HepG2 (cell line): ENCODE measurements at regions not wholly inside any gene's neighbourhood (a gene's known extent, or its start where the extent isn't known, plus 50 kb on each side); places are given as distances from the start of the nearest gene placed in this dataset.

Experiments used
- ATAC-seq: fragments of 200-7000 bp; cut with Tn5 transposase; 3 replicates; pipeline ENCODE4 v1.9.1; 2020; ENCODE audit warnings: mild to moderate bottlenecking, moderate library complexity
- BruUV-seq: library from RNA; stranded (reverse); fragments of 400-500 nt; replicated peaks from 2 replicates; lab custom pipeline; 2021; lab: Mats Ljungman, UMichigan
- CTCF ChIA-PET: fragments of 300-600 bp; formaldehyde crosslinking; extraction: SDS; loops from one replicate; lab custom pipeline; 2021; ENCODE audit warnings: low total read pairs, inconsistent platforms, low intra/inter-chr PET ratio; lab: Yijun Ruan, JAX
- POLR2A ChIA-PET: fragments of 350-600 bp; sonication (Branson Sonifier 250); formaldehyde crosslinking; loops from one replicate; lab custom pipeline; 2020; ENCODE audit warnings: antibody characterized with exemption, inconsistent platforms; lab: Yijun Ruan, JAX
- DNase-seq: peaks from one replicate; pipeline ENCODE4 v3.0.0-alpha.2; 2015; ENCODE audit warnings: low spot score
- FAIRE-seq: peaks from 3 replicates; lab custom pipeline; 2011; peaks lifted over from hg19 to GRCh38; lab: Jason Lieb, UNC
- H2AFZ ChIP-seq: one replicate; pipeline ENCODE4 v1.6.1; 2011; ENCODE audit warnings: low read length, inconsistent platforms
- H3K27ac ChIP-seq: fragments of 300-600 bp; 3 replicates; pipeline ENCODE4 v1.8.0; 2011; ENCODE audit warnings: mixed run types, mild to moderate bottlenecking, mixed read lengths, low read length, inconsistent platforms; ENCODE audit not compliant: insufficient read depth; ENCODE audit errors: extremely low read length
- H3K27me3 ChIP-seq, 2 experiments: fragments of 200-600 bp in 1 of 2; 2 replicates in 1 of 2; 3 replicates in 1 of 2; pipeline versions ENCODE4 v1.6.0 to v1.8.0; 2011; ENCODE audit warnings: low read length in 2 of 2, mild to moderate bottlenecking in 2 of 2, moderate library complexity in 2 of 2, inconsistent platforms in 1 of 2; ENCODE audit not compliant: insufficient read depth in 2 of 2, control insufficient read depth in 1 of 2
- H3K36me3 ChIP-seq, 2 experiments: fragments of 200-600 bp in 1 of 2; replicated peaks in 1 of 2; 2 replicates in 1 of 2; 3 replicates in 1 of 2; pipeline versions ENCODE4 v1.5.1 to v1.8.0; 2011; ENCODE audit warnings: low read length in 2 of 2, inconsistent platforms in 1 of 2; ENCODE audit not compliant: insufficient read depth in 2 of 2, control insufficient read depth in 1 of 2
- H3K4me1 ChIP-seq: 2 replicates; pipeline ENCODE4 v1.5.1; 2012; ENCODE audit warnings: low read length, inconsistent platforms; ENCODE audit not compliant: insufficient read depth
- H3K4me2 ChIP-seq: 2 replicates; pipeline ENCODE4 v1.6.0; 2011; ENCODE audit warnings: low read depth, low read length, inconsistent platforms
- H3K4me3 ChIP-seq, 3 experiments: fragments of 200-600 bp in 1 of 3; sonication (generic), shearing (Covaris generic) in 1 of 3; replicated peaks in 1 of 3; 2 replicates each; pipeline ENCODE4 v1.5.1; 2011 to 2016; ENCODE audit warnings: low read length in 3 of 3, inconsistent platforms in 2 of 3, low read depth in 2 of 3, mild to moderate bottlenecking in 2 of 3, control low read depth in 1 of 3, mixed read lengths in 1 of 3; ENCODE audit not compliant: insufficient read depth in 1 of 3
- H3K79me2 ChIP-seq: one replicate; pipeline ENCODE4 v1.6.1; 2011; ENCODE audit warnings: low read length, inconsistent platforms; ENCODE audit not compliant: insufficient read depth
- H3K9ac ChIP-seq: 2 replicates; pipeline ENCODE4 v1.6.0; 2011; ENCODE audit warnings: mild to moderate bottlenecking, low read depth, low read length, inconsistent platforms; ENCODE audit not compliant: insufficient read depth
- H3K9me3 ChIP-seq: 2 replicates; pipeline ENCODE4 v1.5.1; 2012; ENCODE audit warnings: mild to moderate bottlenecking, low read length
- H4K20me1 ChIP-seq: 2 replicates; pipeline ENCODE4 v1.6.0; 2011; ENCODE audit warnings: inconsistent platforms, mild to moderate bottlenecking, low read length, moderate library complexity; ENCODE audit not compliant: insufficient read depth
- GATAD2A ChIP-seq: IDR thresholded peaks from 2 replicates; pipeline ENCODE4 v1.6.1; 2016
- HMG20A ChIP-seq: IDR thresholded peaks from 2 replicates; pipeline ENCODE4 v1.6.1; 2016; ENCODE audit warnings: borderline replicate concordance
- MAFK ChIP-seq, 2 experiments: IDR thresholded peaks in 1 of 2; conservative IDR thresholded peaks in 1 of 2; 2 replicates each; pipeline ENCODE4 v1.6.1; 2011; ENCODE audit warnings: improper control_type of control experiment in 2 of 2, low read length in 2 of 2
- PHF5A ChIP-seq: IDR thresholded peaks from one replicate; pipeline ENCODE4 v1.6.1; 2018; ENCODE audit warnings: low read depth, missing genetic modification reagents; ENCODE audit not compliant: unreplicated experiment
- SPEN ChIP-seq: sonication (generic); formaldehyde crosslinking; IDR thresholded peaks from 2 replicates; pipeline ENCODE4 v1.5.1; 2020; ENCODE audit warnings: low read depth, mild to moderate bottlenecking, missing genetic modification reagents
- TCF7L2 ChIP-seq: IDR thresholded peaks from 2 replicates; pipeline ENCODE4 v1.6.1; 2011; ENCODE audit warnings: mild to moderate bottlenecking, low read depth, low read length, moderate library complexity
- TOE1 ChIP-seq: sonication (generic); formaldehyde crosslinking; IDR thresholded peaks from 2 replicates; pipeline ENCODE4 v1.4.0; 2020; ENCODE audit warnings: mild to moderate bottlenecking, missing genetic modification reagents
- ZNF232 ChIP-seq: sonication (generic); formaldehyde crosslinking; IDR thresholded peaks from 2 replicates; pipeline ENCODE4 v1.4.0; 2020; ENCODE audit warnings: missing genetic modification reagents, borderline replicate concordance
- ZNF30 ChIP-seq: sonication (generic); formaldehyde crosslinking; IDR thresholded peaks from 2 replicates; pipeline ENCODE4 v1.5.0; 2020; ENCODE audit warnings: mild to moderate bottlenecking, missing genetic modification reagents
- ZNF333 ChIP-seq: sonication (generic); formaldehyde crosslinking; IDR thresholded peaks from 2 replicates; pipeline ENCODE4 v1.4.0; 2020; ENCODE audit warnings: mild to moderate bottlenecking, missing genetic modification reagents, borderline replicate concordance
- WGBS: methylation state at CpG from one replicate; pipeline ENCODE4 v1.1.6; 2017; ENCODE audit warnings: low lambda C conversion rate; 5-methylcytosine and 5-hydroxymethylcytosine counted together
- in situ Hi-C: cut with HindIII; loops from 2 replicates; pipeline ENCODE4 v1.10.0; 2017; ENCODE audit warnings: low pct_unique_long_range_greater_than_20kb; ENCODE audit not compliant: extremely low pct_ligation_motif_present
- intact Hi-C: fragments of 100-400 bp; cut with micrococcal nuclease; formaldehyde crosslinking; loops from one replicate; pipeline ENCODE4 v1.10.0; 2022; ENCODE audit not compliant: unreplicated experiment
- TF ChIP-seq, protein P1 (sequence below): sonication (generic); formaldehyde crosslinking; IDR thresholded peaks from 2 replicates; pipeline ENCODE4 v1.5.1; 2020; ENCODE audit warnings: missing genetic modification reagents, mild to moderate bottlenecking, borderline replicate concordance
- TF ChIP-seq, protein P2 (sequence below): sonication (generic); formaldehyde crosslinking; IDR thresholded peaks from 2 replicates; pipeline ENCODE4 v1.8.1; 2022; ENCODE audit warnings: low read depth, mild to moderate bottlenecking, missing genetic modification reagents
- TF ChIP-seq, protein P3 (sequence below): sonication (generic); formaldehyde crosslinking; IDR thresholded peaks from 2 replicates; pipeline ENCODE4 v1.8.0; 2022; ENCODE audit warnings: mild to moderate bottlenecking, missing genetic modification reagents
- TF ChIP-seq, protein P4 (sequence below): fragments of 450-650 bp; IDR thresholded peaks from 2 replicates; pipeline ENCODE4 v1.6.1; 2017; ENCODE audit warnings: mild to moderate bottlenecking

DNA sequence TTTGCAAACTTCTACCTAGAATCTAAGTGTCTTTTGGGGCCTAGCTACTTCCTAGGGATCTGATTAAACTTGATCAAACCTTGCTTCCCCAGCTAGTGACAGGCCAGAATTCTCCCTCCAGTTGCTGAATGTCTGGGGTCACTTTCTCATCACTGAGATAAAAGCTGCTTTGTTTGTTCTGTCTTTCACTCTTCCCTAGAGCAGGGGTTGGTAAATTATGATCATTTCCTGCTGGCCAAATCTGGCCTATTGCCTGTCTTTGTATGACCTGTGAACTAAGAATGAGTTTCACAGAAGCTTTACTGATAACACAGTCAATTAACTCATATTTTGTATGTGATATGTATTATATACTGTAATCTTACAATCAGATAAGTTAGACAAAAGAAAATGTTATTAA, 157.8 kb upstream of the AADAT start (continued):
- TF ChIP-seq, protein P1, sequence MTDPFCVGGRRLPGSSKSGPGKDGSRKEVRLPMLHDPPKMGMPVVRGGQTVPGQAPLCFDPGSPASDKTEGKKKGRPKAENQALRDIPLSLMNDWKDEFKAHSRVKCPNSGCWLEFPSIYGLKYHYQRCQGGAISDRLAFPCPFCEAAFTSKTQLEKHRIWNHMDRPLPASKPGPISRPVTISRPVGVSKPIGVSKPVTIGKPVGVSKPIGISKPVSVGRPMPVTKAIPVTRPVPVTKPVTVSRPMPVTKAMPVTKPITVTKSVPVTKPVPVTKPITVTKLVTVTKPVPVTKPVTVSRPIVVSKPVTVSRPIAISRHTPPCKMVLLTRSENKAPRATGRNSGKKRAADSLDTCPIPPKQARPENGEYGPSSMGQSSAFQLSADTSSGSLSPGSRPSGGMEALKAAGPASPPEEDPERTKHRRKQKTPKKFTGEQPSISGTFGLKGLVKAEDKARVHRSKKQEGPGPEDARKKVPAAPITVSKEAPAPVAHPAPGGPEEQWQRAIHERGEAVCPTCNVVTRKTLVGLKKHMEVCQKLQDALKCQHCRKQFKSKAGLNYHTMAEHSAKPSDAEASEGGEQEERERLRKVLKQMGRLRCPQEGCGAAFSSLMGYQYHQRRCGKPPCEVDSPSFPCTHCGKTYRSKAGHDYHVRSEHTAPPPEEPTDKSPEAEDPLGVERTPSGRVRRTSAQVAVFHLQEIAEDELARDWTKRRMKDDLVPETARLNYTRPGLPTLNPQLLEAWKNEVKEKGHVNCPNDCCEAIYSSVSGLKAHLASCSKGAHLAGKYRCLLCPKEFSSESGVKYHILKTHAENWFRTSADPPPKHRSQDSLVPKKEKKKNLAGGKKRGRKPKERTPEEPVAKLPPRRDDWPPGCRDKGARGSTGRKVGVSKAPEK, result no peak
- TF ChIP-seq, protein P2, sequence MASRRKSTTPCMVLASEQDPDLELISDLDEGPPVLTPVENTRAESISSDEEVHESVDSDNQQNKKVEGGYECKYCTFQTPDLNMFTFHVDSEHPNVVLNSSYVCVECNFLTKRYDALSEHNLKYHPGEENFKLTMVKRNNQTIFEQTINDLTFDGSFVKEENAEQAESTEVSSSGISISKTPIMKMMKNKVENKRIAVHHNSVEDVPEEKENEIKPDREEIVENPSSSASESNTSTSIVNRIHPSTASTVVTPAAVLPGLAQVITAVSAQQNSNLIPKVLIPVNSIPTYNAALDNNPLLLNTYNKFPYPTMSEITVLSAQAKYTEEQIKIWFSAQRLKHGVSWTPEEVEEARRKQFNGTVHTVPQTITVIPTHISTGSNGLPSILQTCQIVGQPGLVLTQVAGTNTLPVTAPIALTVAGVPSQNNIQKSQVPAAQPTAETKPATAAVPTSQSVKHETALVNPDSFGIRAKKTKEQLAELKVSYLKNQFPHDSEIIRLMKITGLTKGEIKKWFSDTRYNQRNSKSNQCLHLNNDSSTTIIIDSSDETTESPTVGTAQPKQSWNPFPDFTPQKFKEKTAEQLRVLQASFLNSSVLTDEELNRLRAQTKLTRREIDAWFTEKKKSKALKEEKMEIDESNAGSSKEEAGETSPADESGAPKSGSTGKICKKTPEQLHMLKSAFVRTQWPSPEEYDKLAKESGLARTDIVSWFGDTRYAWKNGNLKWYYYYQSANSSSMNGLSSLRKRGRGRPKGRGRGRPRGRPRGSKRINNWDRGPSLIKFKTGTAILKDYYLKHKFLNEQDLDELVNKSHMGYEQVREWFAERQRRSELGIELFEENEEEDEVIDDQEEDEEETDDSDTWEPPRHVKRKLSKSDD (CRISPR knock-in tag), result no peak
- TF ChIP-seq MAFK (conservative IDR thresholded peaks at IDR 0.05 in 1 of 2, IDR thresholded peaks at IDR 0.05 in 1 of 2; ENCODE audit: low read length in 2 of 2), result no peak
- no peak for TF ChIP-seq PHF5A (CRISPR knock-in tag)
- TF ChIP-seq TCF7L2, result no peak
- TF ChIP-seq SPEN (CRISPR knock-in tag), result no peak
- no peak for TF ChIP-seq ZNF333

DNA sequence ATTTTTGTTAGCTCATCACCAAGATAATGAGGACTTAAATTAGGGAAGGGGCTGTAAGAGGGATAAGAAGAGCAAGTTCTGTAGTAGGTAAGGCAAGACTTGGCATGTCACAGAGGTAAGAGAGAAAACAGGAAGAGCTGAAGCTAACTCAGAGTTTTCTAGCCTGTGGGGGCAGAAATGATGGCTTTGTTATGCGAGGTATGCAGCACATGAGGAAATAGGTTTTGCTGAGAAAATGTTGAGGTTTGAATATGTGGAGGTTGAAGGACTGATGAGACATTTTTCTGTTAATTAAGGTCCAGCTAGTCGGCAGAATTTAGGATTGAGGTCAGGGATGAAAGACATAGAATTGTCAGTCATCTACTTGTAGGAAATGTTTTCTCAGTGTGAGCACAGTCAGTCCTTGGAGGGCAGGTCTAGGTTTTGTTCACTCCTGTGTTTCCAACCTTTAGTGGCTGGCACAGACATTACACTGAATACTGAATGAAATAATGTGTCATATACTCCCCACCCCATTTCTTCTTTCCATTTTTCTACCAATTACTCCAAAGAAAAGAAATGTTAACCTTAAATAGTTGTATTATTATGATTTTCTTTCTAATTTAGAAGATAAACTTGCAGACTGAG, 154.0 kb upstream of the AADAT start:
- intact Hi-C loops (no loop called here), in situ Hi-C loops (no loop called here)
- BruUV-seq, result no TSS peak
- FAIRE-seq (no peak), ATAC-seq (no peak), DNase-seq (no peak)
- no peaks in the 10 kb centered on the region for H3K36me3 ChIP-seq
- no peak overlapping the region for H2AFZ ChIP-seq
- 28% methylated on average over 2 of the region's 2 CpGs for WGBS
- ChIA-PET CTCF (no interaction called here), POLR2A (no interaction called here)
- H3K4me2 ChIP-seq, result no peak overlapping the region
- H3K4me1 ChIP-seq, result no peaks in the 10 kb centered on the region
- no peaks in the 10 kb centered on the region for H4K20me1 ChIP-seq
- H3K4me3 ChIP-seq, result no peak overlapping the region
- H3K27me3 ChIP-seq, result no peaks in the 10 kb centered on the region
- H3K9me3 ChIP-seq, result no peaks in the 10 kb centered on the region
- H3K27ac ChIP-seq, result no peak overlapping the region
- H3K79me2 ChIP-seq, result no peaks in the 10 kb centered on the region
- H3K9ac ChIP-seq, result no peak overlapping the region
- TF ChIP-seq ZNF30 (CRISPR knock-in tag), result no peak
- TF ChIP-seq HMG20A (CRISPR knock-in tag), result no peak
- TF ChIP-seq ZNF232 (CRISPR knock-in tag), result no peak
- TF ChIP-seq, protein P3, sequence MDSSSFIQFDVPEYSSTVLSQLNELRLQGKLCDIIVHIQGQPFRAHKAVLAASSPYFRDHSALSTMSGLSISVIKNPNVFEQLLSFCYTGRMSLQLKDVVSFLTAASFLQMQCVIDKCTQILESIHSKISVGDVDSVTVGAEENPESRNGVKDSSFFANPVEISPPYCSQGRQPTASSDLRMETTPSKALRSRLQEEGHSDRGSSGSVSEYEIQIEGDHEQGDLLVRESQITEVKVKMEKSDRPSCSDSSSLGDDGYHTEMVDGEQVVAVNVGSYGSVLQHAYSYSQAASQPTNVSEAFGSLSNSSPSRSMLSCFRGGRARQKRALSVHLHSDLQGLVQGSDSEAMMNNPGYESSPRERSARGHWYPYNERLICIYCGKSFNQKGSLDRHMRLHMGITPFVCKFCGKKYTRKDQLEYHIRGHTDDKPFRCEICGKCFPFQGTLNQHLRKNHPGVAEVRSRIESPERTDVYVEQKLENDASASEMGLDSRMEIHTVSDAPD (CRISPR knock-in tag), result no peak
- no peak for TF ChIP-seq GATAD2A (CRISPR knock-in tag)
- no peak for TF ChIP-seq TOE1 (CRISPR knock-in tag)
- TF ChIP-seq, protein P4, sequence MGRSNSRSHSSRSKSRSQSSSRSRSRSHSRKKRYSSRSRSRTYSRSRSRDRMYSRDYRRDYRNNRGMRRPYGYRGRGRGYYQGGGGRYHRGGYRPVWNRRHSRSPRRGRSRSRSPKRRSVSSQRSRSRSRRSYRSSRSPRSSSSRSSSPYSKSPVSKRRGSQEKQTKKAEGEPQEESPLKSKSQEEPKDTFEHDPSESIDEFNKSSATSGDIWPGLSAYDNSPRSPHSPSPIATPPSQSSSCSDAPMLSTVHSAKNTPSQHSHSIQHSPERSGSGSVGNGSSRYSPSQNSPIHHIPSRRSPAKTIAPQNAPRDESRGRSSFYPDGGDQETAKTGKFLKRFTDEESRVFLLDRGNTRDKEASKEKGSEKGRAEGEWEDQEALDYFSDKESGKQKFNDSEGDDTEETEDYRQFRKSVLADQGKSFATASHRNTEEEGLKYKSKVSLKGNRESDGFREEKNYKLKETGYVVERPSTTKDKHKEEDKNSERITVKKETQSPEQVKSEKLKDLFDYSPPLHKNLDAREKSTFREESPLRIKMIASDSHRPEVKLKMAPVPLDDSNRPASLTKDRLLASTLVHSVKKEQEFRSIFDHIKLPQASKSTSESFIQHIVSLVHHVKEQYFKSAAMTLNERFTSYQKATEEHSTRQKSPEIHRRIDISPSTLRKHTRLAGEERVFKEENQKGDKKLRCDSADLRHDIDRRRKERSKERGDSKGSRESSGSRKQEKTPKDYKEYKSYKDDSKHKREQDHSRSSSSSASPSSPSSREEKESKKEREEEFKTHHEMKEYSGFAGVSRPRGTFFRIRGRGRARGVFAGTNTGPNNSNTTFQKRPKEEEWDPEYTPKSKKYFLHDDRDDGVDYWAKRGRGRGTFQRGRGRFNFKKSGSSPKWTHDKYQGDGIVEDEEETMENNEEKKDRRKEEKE, result no peak
